Esophagus (tissue), 2 donors: ENCODE measurements at regions not wholly inside any gene's neighbourhood (a gene's known extent, or its start where the extent isn't known, plus 50 kb on each side); places are given as distances from the start of the nearest gene placed in this dataset.

ENCODE experiments used
- H3K27ac ChIP-seq, 2 donors: one replicate each; pipeline ENCODE4 v1.5.1; 2013; ENCODE audit warnings: low read depth in 2 of 2, mild to moderate bottlenecking in 2 of 2, inconsistent platforms in 1 of 2, low read length in 1 of 2, moderate library complexity in 1 of 2
- H3K27me3 ChIP-seq, 2 donors: one replicate each; pipeline ENCODE4 v1.6.1; 2013; ENCODE audit warnings: low read length in 2 of 2, control low read depth in 1 of 2, mild to moderate bottlenecking in 1 of 2; ENCODE audit not compliant: insufficient read depth in 2 of 2, control insufficient read depth in 1 of 2
- H3K36me3 ChIP-seq, 2 donors: one replicate each; pipeline ENCODE4 v1.6.1; 2013; ENCODE audit warnings: low read length in 1 of 2; ENCODE audit not compliant: control insufficient read depth in 2 of 2, insufficient read depth in 2 of 2
- H3K4me1 ChIP-seq, 2 donors: one replicate each; pipeline ENCODE4 v1.6.1; 2013; ENCODE audit warnings: low read length in 1 of 2; ENCODE audit not compliant: control insufficient read depth in 2 of 2, insufficient read depth in 2 of 2
- H3K4me3 ChIP-seq, 2 donors: one replicate each; pipeline ENCODE4 v1.5.1; 2013; ENCODE audit warnings: low read length in 2 of 2, mild to moderate bottlenecking in 2 of 2, low read depth in 1 of 2, moderate library complexity in 1 of 2
- H3K9me3 ChIP-seq, 2 donors: one replicate each; pipeline ENCODE4 v1.6.1; 2013; ENCODE audit warnings: mild to moderate bottlenecking in 2 of 2, low read depth in 1 of 2, low read length in 1 of 2, moderate library complexity in 1 of 2; ENCODE audit not compliant: control insufficient read depth in 2 of 2, insufficient read depth in 1 of 2
- WGBS, 2 donors: extraction: QIAGEN DNeasy Blood & Tissue Kit; methylation state at CpG; one replicate each; pipeline ENCODE4 v1.1.7; 2013; 5-methylcytosine and 5-hydroxymethylcytosine counted together
- donor health status: healthy with polysubstance abuse.
- donor health status: Bipolar disorder and iron deficiency.

- no peaks in the 10 kb centered on the region for H3K36me3 ChIP-seq
- WGBS, 2 donors: 32 to 42% methylated on average over 3 of the region's 3 CpGs
- no peaks in the 10 kb centered on the region for H3K9me3 ChIP-seq
- no peaks in the 10 kb centered on the region for H3K4me1 ChIP-seq
- H3K4me3 ChIP-seq: no peak overlapping the region
- H3K27me3 ChIP-seq: no peaks in the 10 kb centered on the region
- no peak overlapping the region for H3K27ac ChIP-seq
Observed at GRCh38 chr17:12492450-12492849, 173.2 kb upstream of the MYOCD start.

- WGBS, 2 donors: 59 to 74% methylated on average over 2 of the region's 2 CpGs
- Histone ChIP-seq H3K9me3 (no peaks in the 10 kb centered on the region), H3K4me1 (no peaks in the 10 kb centered on the region), H3K36me3 (no peaks in the 10 kb centered on the region), H3K4me3 (no peak overlapping the region), H3K27ac (no peak overlapping the region), H3K27me3 (no peaks in the 10 kb centered on the region)
Observed at GRCh38 chr17:12505866-12506265, 159.8 kb upstream of the MYOCD start.

- Histone ChIP-seq H3K9me3 (no peaks in the 10 kb centered on the region), H3K36me3 (no peaks in the 10 kb centered on the region), H3K4me3 (no peak overlapping the region), H3K4me1 (no peaks in the 10 kb centered on the region), H3K27ac (no peak overlapping the region), H3K27me3 (no peaks in the 10 kb centered on the region)
- 67 to 72% methylated on average over 9 of the region's 9 CpGs for WGBS, 2 donors
Observed at GRCh38 chr17:12507026-12507595, 158.6 kb upstream of the MYOCD start.

- H3K4me3 ChIP-seq: no peak overlapping the region
- 87 to 95% methylated on average over 1 of the region's 1 CpG for WGBS, 2 donors
- H3K4me1 ChIP-seq: no peaks in the 10 kb centered on the region
- no peaks in the 10 kb centered on the region for H3K9me3 ChIP-seq
- no peak overlapping the region for H3K27ac ChIP-seq
- H3K27me3 ChIP-seq: no peaks in the 10 kb centered on the region
- no peaks in the 10 kb centered on the region for H3K36me3 ChIP-seq
Observed at GRCh38 chr17:12509801-12510200, 155.9 kb upstream of the MYOCD start.

GRCh38 chr17:12510535-12510934, 155.2 kb upstream of the MYOCD start:
- Histone ChIP-seq H3K27me3 (no peaks in the 10 kb centered on the region), H3K36me3 (no peaks in the 10 kb centered on the region), H3K4me1 (no peaks in the 10 kb centered on the region), H3K27ac (no peak overlapping the region), H3K9me3 (no peaks in the 10 kb centered on the region), H3K4me3 (no peak overlapping the region)
- WGBS, 2 donors: 66 to 74% methylated on average over 3 of the region's 3 CpGs

- Histone ChIP-seq H3K27me3 (no peaks in the 10 kb centered on the region), H3K9me3 (no peaks in the 10 kb centered on the region), H3K36me3 (no peaks in the 10 kb centered on the region), H3K27ac (no peak overlapping the region), H3K4me3 (no peak overlapping the region), H3K4me1 (no peaks in the 10 kb centered on the region)
- WGBS, 2 donors: 62 to 75% methylated on average over 4 of the region's 4 CpGs
Observed at GRCh38 chr17:12512694-12513355, 152.9 kb upstream of the MYOCD start.

GRCh38 chr17:12514596-12514995, 151.1 kb upstream of the MYOCD start:
- WGBS, 2 donors: 95 to 96% methylated on average over 5 of the region's 5 CpGs
- Histone ChIP-seq H3K4me3 (no peak overlapping the region), H3K4me1 (no peaks in the 10 kb centered on the region), H3K9me3 (peaks cover 0 to 4% of the 10 kb centered on the region in 2 donors), H3K27ac (no peak overlapping the region), H3K27me3 (no peaks in the 10 kb centered on the region), H3K36me3 (no peaks in the 10 kb centered on the region)

- 72 to 81% methylated on average over 7 of the region's 7 CpGs for WGBS, 2 donors
- H3K9me3 ChIP-seq: peaks cover 0 to 4% of the 10 kb centered on the region in 2 donors
- no peak overlapping the region for H3K27ac ChIP-seq
- H3K36me3 ChIP-seq: no peaks in the 10 kb centered on the region
- no peak overlapping the region for H3K4me3 ChIP-seq
- no peaks in the 10 kb centered on the region for H3K4me1 ChIP-seq
- H3K27me3 ChIP-seq: no peaks in the 10 kb centered on the region
Observed at GRCh38 chr17:12519956-12520594, 145.6 kb upstream of the MYOCD start.

GRCh38 chr17:12521416-12521815, 144.3 kb upstream of the MYOCD start:
- 80 to 83% methylated on average over 7 of the region's 7 CpGs for WGBS, 2 donors
- Histone ChIP-seq H3K27me3 (no peaks in the 10 kb centered on the region), H3K4me3 (no peak overlapping the region), H3K27ac (no peak overlapping the region), H3K36me3 (no peaks in the 10 kb centered on the region), H3K4me1 (no peaks in the 10 kb centered on the region), H3K9me3 (peaks cover 0 to 4% of the 10 kb centered on the region in 2 donors)

GRCh38 chr17:12522336-12522735, 143.4 kb upstream of the MYOCD start:
- Histone ChIP-seq H3K36me3 (no peaks in the 10 kb centered on the region), H3K4me1 (no peaks in the 10 kb centered on the region), H3K9me3 (peaks cover 0 to 4% of the 10 kb centered on the region in 2 donors), H3K27ac (no peak overlapping the region), H3K27me3 (no peaks in the 10 kb centered on the region), H3K4me3 (no peak overlapping the region)
- WGBS, 2 donors: 60 to 70% methylated on average over 7 of the region's 7 CpGs
